ENCODE measurements at regions not wholly inside any gene's neighbourhood (a gene's known extent, or its start where the extent isn't known, plus 50 kb on each side); places are given as distances from the start of the nearest gene placed in this dataset.

GRCh38 chr6:132045877-132046276 lies 94.7 kb upstream of the CCN2 start (continued):
- TF ChIP-seq, protein P1, sequence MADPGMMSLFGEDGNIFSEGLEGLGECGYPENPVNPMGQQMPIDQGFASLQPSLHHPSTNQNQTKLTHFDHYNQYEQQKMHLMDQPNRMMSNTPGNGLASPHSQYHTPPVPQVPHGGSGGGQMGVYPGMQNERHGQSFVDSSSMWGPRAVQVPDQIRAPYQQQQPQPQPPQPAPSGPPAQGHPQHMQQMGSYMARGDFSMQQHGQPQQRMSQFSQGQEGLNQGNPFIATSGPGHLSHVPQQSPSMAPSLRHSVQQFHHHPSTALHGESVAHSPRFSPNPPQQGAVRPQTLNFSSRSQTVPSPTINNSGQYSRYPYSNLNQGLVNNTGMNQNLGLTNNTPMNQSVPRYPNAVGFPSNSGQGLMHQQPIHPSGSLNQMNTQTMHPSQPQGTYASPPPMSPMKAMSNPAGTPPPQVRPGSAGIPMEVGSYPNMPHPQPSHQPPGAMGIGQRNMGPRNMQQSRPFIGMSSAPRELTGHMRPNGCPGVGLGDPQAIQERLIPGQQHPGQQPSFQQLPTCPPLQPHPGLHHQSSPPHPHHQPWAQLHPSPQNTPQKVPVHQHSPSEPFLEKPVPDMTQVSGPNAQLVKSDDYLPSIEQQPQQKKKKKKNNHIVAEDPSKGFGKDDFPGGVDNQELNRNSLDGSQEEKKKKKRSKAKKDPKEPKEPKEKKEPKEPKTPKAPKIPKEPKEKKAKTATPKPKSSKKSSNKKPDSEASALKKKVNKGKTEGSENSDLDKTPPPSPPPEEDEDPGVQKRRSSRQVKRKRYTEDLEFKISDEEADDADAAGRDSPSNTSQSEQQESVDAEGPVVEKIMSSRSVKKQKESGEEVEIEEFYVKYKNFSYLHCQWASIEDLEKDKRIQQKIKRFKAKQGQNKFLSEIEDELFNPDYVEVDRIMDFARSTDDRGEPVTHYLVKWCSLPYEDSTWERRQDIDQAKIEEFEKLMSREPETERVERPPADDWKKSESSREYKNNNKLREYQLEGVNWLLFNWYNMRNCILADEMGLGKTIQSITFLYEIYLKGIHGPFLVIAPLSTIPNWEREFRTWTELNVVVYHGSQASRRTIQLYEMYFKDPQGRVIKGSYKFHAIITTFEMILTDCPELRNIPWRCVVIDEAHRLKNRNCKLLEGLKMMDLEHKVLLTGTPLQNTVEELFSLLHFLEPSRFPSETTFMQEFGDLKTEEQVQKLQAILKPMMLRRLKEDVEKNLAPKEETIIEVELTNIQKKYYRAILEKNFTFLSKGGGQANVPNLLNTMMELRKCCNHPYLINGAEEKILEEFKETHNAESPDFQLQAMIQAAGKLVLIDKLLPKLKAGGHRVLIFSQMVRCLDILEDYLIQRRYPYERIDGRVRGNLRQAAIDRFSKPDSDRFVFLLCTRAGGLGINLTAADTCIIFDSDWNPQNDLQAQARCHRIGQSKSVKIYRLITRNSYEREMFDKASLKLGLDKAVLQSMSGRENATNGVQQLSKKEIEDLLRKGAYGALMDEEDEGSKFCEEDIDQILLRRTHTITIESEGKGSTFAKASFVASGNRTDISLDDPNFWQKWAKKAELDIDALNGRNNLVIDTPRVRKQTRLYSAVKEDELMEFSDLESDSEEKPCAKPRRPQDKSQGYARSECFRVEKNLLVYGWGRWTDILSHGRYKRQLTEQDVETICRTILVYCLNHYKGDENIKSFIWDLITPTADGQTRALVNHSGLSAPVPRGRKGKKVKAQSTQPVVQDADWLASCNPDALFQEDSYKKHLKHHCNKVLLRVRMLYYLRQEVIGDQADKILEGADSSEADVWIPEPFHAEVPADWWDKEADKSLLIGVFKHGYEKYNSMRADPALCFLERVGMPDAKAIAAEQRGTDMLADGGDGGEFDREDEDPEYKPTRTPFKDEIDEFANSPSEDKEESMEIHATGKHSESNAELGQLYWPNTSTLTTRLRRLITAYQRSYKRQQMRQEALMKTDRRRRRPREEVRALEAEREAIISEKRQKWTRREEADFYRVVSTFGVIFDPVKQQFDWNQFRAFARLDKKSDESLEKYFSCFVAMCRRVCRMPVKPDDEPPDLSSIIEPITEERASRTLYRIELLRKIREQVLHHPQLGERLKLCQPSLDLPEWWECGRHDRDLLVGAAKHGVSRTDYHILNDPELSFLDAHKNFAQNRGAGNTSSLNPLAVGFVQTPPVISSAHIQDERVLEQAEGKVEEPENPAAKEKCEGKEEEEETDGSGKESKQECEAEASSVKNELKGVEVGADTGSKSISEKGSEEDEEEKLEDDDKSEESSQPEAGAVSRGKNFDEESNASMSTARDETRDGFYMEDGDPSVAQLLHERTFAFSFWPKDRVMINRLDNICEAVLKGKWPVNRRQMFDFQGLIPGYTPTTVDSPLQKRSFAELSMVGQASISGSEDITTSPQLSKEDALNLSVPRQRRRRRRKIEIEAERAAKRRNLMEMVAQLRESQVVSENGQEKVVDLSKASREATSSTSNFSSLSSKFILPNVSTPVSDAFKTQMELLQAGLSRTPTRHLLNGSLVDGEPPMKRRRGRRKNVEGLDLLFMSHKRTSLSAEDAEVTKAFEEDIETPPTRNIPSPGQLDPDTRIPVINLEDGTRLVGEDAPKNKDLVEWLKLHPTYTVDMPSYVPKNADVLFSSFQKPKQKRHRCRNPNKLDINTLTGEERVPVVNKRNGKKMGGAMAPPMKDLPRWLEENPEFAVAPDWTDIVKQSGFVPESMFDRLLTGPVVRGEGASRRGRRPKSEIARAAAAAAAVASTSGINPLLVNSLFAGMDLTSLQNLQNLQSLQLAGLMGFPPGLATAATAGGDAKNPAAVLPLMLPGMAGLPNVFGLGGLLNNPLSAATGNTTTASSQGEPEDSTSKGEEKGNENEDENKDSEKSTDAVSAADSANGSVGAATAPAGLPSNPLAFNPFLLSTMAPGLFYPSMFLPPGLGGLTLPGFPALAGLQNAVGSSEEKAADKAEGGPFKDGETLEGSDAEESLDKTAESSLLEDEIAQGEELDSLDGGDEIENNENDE (IDR thresholded peaks at IDR 0.05; ENCODE audit: insufficient replicate concordance, low read length), result no peak
- no peak for TF ChIP-seq MAFK (IDR thresholded peaks at IDR 0.05; ENCODE audit: low read depth, low read length)

Measured in H1 (cell line).